ENCODE measurements at regions not wholly inside any gene's neighbourhood (a gene's known extent, or its start where the extent isn't known, plus 50 kb on each side); places are given as distances from the start of the nearest gene placed in this dataset.
"Not testable (repeated sequence)": the region's sequence is repeated elsewhere in the genome, so short reads cannot be mapped to it uniquely, and the experiment has no call there.

DNA sequence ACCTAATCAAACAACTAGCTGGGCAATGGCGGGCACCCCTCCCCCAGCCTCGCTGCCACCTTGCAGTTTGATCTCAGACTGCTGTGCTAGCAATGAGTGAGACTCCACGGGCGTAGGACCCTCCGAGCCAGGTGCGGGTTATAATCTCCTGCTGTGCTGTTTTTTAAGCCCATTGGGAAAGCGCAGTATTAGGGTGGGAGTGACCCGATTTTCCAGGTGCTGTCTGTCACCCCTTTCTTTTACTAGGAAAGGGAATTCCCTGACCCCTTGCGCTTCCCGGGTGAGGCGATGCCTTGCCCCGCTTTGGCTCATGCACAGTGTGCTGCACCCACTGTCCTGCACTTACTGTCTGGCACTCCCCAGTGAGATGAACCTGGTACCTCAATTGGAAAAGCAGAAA is 163.3 kb upstream of the GHR start:
- TF ChIP-seq POLR2A (IDR thresholded peaks at IDR 0.05; ENCODE audit: low read length); GATA1 (IDR thresholded peaks at IDR 0.05; ENCODE audit: low read depth, low read length): not testable (repeated sequence)
